DND-41 (cell line): ENCODE measurements at regions not wholly inside any gene's neighbourhood (a gene's known extent, or its start where the extent isn't known, plus 50 kb on each side); places are given as distances from the start of the nearest gene placed in this dataset.

Experiments
- ATAC-seq: fragments of 200-7000 bp; cut with Tn5 transposase; 3 replicates; pipeline ENCODE4 v1.9.1; 2021; ENCODE audit warnings: low read depth; ENCODE audit not compliant: insufficient read depth
- DNase-seq: peaks from one replicate; pipeline ENCODE4 v3.0.0-alpha.2; 2020
- H2AFZ ChIP-seq: 2 replicates; pipeline ENCODE4 v1.6.0; 2012; ENCODE audit warnings: low read depth, low read length
- H3K27ac ChIP-seq: 2 replicates; pipeline ENCODE4 v1.5.1; 2012; ENCODE audit warnings: low read length, inconsistent platforms
- H3K27me3 ChIP-seq: fragments of 200-600 bp; sonication (generic); 2 replicates; pipeline ENCODE4 v1.6.0; 2012; ENCODE audit warnings: low read length, mild to moderate bottlenecking, inconsistent platforms; ENCODE audit not compliant: insufficient read depth, poor library complexity
- H3K36me3 ChIP-seq: 2 replicates; pipeline ENCODE4 v1.5.1; 2012; ENCODE audit warnings: low read length, inconsistent platforms; ENCODE audit not compliant: insufficient read depth
- H3K4me1 ChIP-seq: 2 replicates; pipeline ENCODE4 v1.5.1; 2012; ENCODE audit warnings: mild to moderate bottlenecking, low read length; ENCODE audit not compliant: insufficient read depth
- H3K4me2 ChIP-seq: 2 replicates; pipeline ENCODE4 v1.6.0; 2012; ENCODE audit warnings: mild to moderate bottlenecking, moderate library complexity, low read length, inconsistent platforms; ENCODE audit not compliant: insufficient read depth
- H3K4me3 ChIP-seq, 2 experiments: fragments of 200-600 bp in 1 of 2; shearing (Covaris generic) in 1 of 2; 2 replicates each; pipeline ENCODE4 v1.5.1; 2012 to 2016; ENCODE audit warnings: inconsistent platforms in 2 of 2, low read length in 2 of 2, mild to moderate bottlenecking in 2 of 2, low read depth in 1 of 2, moderate library complexity in 1 of 2
- H3K79me2 ChIP-seq: 2 replicates; pipeline ENCODE4 v1.6.0; 2012; ENCODE audit warnings: low read length, inconsistent platforms; ENCODE audit not compliant: insufficient read depth
- H3K9ac ChIP-seq: 2 replicates; pipeline ENCODE4 v1.6.0; 2012; ENCODE audit warnings: low read depth, mild to moderate bottlenecking, inconsistent platforms, low read length, moderate library complexity
- H3K9me3 ChIP-seq: 2 replicates; pipeline ENCODE4 v1.5.1; 2012; ENCODE audit warnings: low read length, moderate library complexity, mild to moderate bottlenecking, inconsistent platforms; ENCODE audit not compliant: insufficient read depth, severe bottlenecking
- H4K20me1 ChIP-seq: 2 replicates; pipeline ENCODE4 v1.6.0; 2012; ENCODE audit warnings: low read length; ENCODE audit not compliant: insufficient read depth
- EZH2 ChIP-seq: IDR thresholded peaks from 3 replicates; pipeline ENCODE4 v1.6.1; 2012; ENCODE audit warnings: borderline replicate concordance, low read depth, mild to moderate bottlenecking, moderate library complexity, low read length, inconsistent platforms; ENCODE audit not compliant: severe bottlenecking
- TF ChIP-seq, protein P1 (sequence below): IDR thresholded peaks from 2 replicates; pipeline ENCODE4 v1.5.1; 2012; ENCODE audit warnings: borderline replicate concordance, low read length, moderate library complexity, mild to moderate bottlenecking; ENCODE audit not compliant: poor library complexity, severe bottlenecking; ENCODE audit errors: extremely low read depth

DNA sequence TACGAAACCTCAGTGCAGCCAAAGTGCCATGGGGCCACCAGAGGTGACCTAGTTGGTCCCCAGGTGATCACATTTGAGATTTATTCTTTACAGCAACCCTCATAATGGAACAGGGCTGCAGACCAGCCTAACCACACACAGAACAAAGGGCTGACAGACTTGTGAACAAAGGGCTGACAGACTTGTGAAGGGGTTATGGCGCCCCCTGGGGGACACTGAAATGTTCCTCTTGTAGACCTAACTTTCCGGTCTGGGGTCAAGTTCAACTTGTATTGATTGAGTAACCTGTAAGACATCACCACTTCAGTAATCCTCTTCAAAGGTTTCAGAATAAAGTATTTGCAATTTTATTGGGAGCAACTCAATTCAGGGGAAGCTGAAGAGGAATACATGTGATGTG lies 175.9 kb upstream of the RPS6KA3 start:
- H2AFZ ChIP-seq: no peak overlapping the region
- TF ChIP-seq, protein P1, sequence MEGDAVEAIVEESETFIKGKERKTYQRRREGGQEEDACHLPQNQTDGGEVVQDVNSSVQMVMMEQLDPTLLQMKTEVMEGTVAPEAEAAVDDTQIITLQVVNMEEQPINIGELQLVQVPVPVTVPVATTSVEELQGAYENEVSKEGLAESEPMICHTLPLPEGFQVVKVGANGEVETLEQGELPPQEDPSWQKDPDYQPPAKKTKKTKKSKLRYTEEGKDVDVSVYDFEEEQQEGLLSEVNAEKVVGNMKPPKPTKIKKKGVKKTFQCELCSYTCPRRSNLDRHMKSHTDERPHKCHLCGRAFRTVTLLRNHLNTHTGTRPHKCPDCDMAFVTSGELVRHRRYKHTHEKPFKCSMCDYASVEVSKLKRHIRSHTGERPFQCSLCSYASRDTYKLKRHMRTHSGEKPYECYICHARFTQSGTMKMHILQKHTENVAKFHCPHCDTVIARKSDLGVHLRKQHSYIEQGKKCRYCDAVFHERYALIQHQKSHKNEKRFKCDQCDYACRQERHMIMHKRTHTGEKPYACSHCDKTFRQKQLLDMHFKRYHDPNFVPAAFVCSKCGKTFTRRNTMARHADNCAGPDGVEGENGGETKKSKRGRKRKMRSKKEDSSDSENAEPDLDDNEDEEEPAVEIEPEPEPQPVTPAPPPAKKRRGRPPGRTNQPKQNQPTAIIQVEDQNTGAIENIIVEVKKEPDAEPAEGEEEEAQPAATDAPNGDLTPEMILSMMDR: peak; percentile 76
- no peak for TF ChIP-seq EZH2
- no peaks in the 10 kb centered on the region for H3K9me3 ChIP-seq
- H3K9ac ChIP-seq: no peak overlapping the region
- no peak overlapping the region for H3K4me2 ChIP-seq
- H3K4me1 ChIP-seq: peaks cover 18% of the 10 kb centered on the region
- H4K20me1 ChIP-seq: no peaks in the 10 kb centered on the region
- DNase-seq (peak; percentile 81), ATAC-seq (peak; percentile 88)
- H3K79me2 ChIP-seq: no peaks in the 10 kb centered on the region
- no peak overlapping the region for H3K4me3 ChIP-seq
- no peaks in the 10 kb centered on the region for H3K27me3 ChIP-seq
- no peak overlapping the region for H3K27ac ChIP-seq
- no peaks in the 10 kb centered on the region for H3K36me3 ChIP-seq

DNA sequence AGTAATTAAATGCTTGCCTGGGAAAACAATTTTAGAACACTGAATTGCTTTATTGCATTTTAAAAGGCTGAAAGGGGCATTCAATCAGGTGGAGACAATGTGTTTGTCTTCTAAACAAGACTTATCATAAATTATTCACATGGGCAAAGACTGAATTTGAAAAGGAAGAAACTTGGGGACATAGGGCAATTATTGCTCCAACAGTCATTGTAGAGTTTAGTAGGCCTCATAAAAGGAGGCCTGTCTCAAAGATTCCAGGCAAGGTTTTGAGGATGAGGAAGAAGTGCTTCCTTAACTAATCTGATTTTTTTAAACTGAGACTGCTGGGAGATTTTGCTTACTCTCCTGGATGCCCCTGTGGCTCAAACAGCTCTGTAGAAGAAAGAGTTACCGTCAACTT lies 174.4 kb upstream of the RPS6KA3 start:
- H3K9me3 ChIP-seq: no peaks in the 10 kb centered on the region
- peaks cover 25% of the 10 kb centered on the region for H3K4me1 ChIP-seq
- no peaks in the 10 kb centered on the region for H3K79me2 ChIP-seq
- no peak overlapping the region for H3K4me3 ChIP-seq
- ATAC-seq (no peak), DNase-seq (no peak)
- H4K20me1 ChIP-seq: no peaks in the 10 kb centered on the region
- H3K9ac ChIP-seq: no peak overlapping the region
- H2AFZ ChIP-seq: no peak overlapping the region
- no peaks in the 10 kb centered on the region for H3K36me3 ChIP-seq
- H3K27ac ChIP-seq: no peak overlapping the region
- no peak overlapping the region for H3K4me2 ChIP-seq
- TF ChIP-seq, protein P1: no peak
- TF ChIP-seq EZH2: no peak
- no peaks in the 10 kb centered on the region for H3K27me3 ChIP-seq

DNA sequence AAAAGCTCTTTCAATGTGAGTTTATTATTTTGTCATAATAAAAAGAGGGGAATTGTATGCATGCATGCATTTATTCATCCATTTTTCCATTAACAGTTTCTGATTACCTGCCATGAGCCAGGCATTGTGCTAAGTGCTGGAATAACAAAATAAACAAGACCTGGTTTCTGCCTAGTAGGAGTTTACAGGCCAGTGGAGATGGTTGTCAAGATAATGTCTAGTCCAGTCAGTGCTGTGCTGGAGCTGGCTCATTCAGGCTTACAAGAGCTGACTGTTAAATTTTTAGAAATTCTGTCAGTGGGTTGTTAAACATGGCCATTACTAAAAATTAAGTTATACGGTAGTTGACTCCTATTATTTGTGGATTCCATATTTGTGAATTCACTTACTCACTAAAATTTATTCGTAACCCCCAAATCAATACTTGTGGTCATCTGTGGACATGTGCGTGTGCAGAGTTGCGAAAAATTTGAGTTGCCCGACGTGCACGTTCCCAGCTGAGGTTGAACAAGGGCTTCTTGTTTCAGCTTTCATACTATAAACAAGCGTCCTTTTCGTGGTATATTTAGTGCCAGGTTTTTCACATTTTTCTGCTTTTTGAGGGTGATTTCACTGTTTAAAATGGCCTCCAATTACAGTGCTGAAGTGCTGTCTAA lies 172.3 kb upstream of the RPS6KA3 start:
- ATAC-seq (no peak), DNase-seq (no peak)
- H3K4me3 ChIP-seq: no peak overlapping the region
- H3K27me3 ChIP-seq: no peaks in the 10 kb centered on the region
- no peaks in the 10 kb centered on the region for H3K79me2 ChIP-seq
- H3K4me2 ChIP-seq: no peak overlapping the region
- H3K4me1 ChIP-seq: peaks cover 25% of the 10 kb centered on the region
- no peaks in the 10 kb centered on the region for H3K36me3 ChIP-seq
- TF ChIP-seq, protein P1: no peak
- no peak for TF ChIP-seq EZH2
- H3K9ac ChIP-seq: no peak overlapping the region
- H4K20me1 ChIP-seq: no peaks in the 10 kb centered on the region
- no peak overlapping the region for H3K27ac ChIP-seq
- H2AFZ ChIP-seq: no peak overlapping the region
- no peaks in the 10 kb centered on the region for H3K9me3 ChIP-seq
